MM.1S (cell line): ENCODE measurements at regions not wholly inside any gene's neighbourhood (a gene's known extent, or its start where the extent isn't known, plus 50 kb on each side); places are given as distances from the start of the nearest gene placed in this dataset.

Source experiments
- EZH2 ChIP-seq: fragments of 300-600 bp; sonication (generic); optimal IDR thresholded peaks from 2 replicates; pipeline ENCODE3; 2017; ENCODE audit warnings: low read depth, mild to moderate bottlenecking, antibody characterized with exemption, low read length, mixed read lengths
- EZH2phosphoT487 ChIP-seq: fragments of 300-600 bp; sonication (generic); IDR thresholded peaks from 2 replicates; pipeline ENCODE4 v1.6.1; 2018; ENCODE audit warnings: antibody characterized with exemption, low read length
- TF ChIP-seq, protein P1 (sequence below): fragments of 300-600 bp; sonication (generic); IDR thresholded peaks from 2 replicates; pipeline ENCODE4 v1.5.1; 2016; ENCODE audit warnings: antibody characterized with exemption, low read length, mixed read lengths

DNA sequence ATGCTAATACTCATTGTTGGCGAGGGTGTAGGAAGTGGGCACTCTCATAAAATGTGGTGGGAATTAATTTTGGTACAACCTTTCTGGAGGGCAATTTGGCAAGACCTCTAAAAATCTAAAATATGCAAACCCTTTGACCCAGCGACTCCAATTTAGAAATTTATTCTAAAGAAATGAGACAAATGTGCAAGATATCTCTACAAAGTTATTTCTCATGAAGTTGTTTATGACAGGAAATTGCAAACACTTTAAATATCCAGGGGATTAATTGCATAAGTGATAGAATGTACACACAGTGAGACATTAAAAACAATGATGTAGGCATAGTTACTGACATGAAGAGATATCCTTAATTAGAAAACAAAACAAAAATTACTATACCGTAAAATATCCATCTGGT lies 246.3 kb upstream of the MAP3K1 start:
- TF ChIP-seq, protein P1, sequence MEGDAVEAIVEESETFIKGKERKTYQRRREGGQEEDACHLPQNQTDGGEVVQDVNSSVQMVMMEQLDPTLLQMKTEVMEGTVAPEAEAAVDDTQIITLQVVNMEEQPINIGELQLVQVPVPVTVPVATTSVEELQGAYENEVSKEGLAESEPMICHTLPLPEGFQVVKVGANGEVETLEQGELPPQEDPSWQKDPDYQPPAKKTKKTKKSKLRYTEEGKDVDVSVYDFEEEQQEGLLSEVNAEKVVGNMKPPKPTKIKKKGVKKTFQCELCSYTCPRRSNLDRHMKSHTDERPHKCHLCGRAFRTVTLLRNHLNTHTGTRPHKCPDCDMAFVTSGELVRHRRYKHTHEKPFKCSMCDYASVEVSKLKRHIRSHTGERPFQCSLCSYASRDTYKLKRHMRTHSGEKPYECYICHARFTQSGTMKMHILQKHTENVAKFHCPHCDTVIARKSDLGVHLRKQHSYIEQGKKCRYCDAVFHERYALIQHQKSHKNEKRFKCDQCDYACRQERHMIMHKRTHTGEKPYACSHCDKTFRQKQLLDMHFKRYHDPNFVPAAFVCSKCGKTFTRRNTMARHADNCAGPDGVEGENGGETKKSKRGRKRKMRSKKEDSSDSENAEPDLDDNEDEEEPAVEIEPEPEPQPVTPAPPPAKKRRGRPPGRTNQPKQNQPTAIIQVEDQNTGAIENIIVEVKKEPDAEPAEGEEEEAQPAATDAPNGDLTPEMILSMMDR, result no peak
- no peak for TF ChIP-seq EZH2
- no peak for TF ChIP-seq EZH2phosphoT487
